ENCODE measurements at regions not wholly inside any gene's neighbourhood (a gene's known extent, or its start where the extent isn't known, plus 50 kb on each side); places are given as distances from the start of the nearest gene placed in this dataset.

GRCh38 chr16:13305019-13305755 is 403.8 kb downstream of the SHISA9 start:
- TF ChIP-seq CTCF (IDR thresholded peaks at IDR 0.05) (no peak), POLR2A (IDR thresholded peaks at IDR 0.05) (no peak)

Data from right lobe of liver (tissue), 4 donors.